Testis (tissue), 2 donors: ENCODE measurements at regions not wholly inside any gene's neighbourhood (a gene's known extent, or its start where the extent isn't known, plus 50 kb on each side); places are given as distances from the start of the nearest gene placed in this dataset.

Source experiments
- POLR2A ChIP-seq: fragments of 450-650 bp; IDR thresholded peaks from one replicate; pipeline ENCODE4 v1.6.1; 2017; ENCODE audit warnings: antibody characterized with exemption, mild to moderate bottlenecking, moderate library complexity
- TF ChIP-seq, protein P1 (sequence below), 3 experiments: fragments of 450-650 bp in 2 of 3; fragments of 200-600 bp in 1 of 3; sonication (generic) in 1 of 3; IDR thresholded peaks; one replicate each; pipeline ENCODE4 v1.5.1; 2016 to 2019; ENCODE audit warnings: antibody characterized with exemption in 3 of 3, mild to moderate bottlenecking in 2 of 3, moderate library complexity in 1 of 3

GRCh38 chr17:14619821-14620220 lies 318.9 kb downstream of the HS3ST3B1 start:
- TF ChIP-seq, protein P1, sequence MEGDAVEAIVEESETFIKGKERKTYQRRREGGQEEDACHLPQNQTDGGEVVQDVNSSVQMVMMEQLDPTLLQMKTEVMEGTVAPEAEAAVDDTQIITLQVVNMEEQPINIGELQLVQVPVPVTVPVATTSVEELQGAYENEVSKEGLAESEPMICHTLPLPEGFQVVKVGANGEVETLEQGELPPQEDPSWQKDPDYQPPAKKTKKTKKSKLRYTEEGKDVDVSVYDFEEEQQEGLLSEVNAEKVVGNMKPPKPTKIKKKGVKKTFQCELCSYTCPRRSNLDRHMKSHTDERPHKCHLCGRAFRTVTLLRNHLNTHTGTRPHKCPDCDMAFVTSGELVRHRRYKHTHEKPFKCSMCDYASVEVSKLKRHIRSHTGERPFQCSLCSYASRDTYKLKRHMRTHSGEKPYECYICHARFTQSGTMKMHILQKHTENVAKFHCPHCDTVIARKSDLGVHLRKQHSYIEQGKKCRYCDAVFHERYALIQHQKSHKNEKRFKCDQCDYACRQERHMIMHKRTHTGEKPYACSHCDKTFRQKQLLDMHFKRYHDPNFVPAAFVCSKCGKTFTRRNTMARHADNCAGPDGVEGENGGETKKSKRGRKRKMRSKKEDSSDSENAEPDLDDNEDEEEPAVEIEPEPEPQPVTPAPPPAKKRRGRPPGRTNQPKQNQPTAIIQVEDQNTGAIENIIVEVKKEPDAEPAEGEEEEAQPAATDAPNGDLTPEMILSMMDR (IDR thresholded peaks at IDR 0.05), result no peak
- no peak for TF ChIP-seq POLR2A
